ENCODE measurements at regions not wholly inside any gene's neighbourhood (a gene's known extent, or its start where the extent isn't known, plus 50 kb on each side); places are given as distances from the start of the nearest gene placed in this dataset.

DNA sequence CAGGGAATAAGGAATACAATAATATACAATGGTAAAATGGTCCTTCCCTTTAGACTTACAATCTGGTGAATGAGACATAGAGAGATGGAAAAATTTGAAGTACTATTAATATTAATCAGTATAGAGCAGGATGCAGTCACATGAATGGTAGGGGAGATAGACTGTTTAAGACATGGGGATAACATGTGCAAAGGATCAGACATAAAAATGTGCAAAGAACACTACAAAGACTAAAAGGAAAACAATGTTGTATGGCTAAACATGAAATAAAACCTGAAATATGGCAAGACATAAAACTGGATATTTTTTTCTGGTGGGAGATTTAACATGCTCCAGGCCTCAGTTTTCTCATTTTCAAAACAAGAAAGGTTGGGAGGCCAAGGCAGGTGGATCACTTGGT is 182.4 kb upstream of the DPT start:
- H3K36me3 ChIP-seq (ENCODE audit: control insufficient read depth, insufficient read depth, low read length) = no peaks in the 10 kb centered on the region
- H3K4me3 ChIP-seq (ENCODE audit: low read depth, low read length) = no peak overlapping the region
- DNase-seq (ENCODE audit: low read depth) = no peak
- TF ChIP-seq, protein P1, sequence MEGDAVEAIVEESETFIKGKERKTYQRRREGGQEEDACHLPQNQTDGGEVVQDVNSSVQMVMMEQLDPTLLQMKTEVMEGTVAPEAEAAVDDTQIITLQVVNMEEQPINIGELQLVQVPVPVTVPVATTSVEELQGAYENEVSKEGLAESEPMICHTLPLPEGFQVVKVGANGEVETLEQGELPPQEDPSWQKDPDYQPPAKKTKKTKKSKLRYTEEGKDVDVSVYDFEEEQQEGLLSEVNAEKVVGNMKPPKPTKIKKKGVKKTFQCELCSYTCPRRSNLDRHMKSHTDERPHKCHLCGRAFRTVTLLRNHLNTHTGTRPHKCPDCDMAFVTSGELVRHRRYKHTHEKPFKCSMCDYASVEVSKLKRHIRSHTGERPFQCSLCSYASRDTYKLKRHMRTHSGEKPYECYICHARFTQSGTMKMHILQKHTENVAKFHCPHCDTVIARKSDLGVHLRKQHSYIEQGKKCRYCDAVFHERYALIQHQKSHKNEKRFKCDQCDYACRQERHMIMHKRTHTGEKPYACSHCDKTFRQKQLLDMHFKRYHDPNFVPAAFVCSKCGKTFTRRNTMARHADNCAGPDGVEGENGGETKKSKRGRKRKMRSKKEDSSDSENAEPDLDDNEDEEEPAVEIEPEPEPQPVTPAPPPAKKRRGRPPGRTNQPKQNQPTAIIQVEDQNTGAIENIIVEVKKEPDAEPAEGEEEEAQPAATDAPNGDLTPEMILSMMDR (IDR thresholded peaks at IDR 0.05; ENCODE audit: insufficient read depth, low read length, poor library complexity, severe bottlenecking) = no peak
- H3K27me3 ChIP-seq (ENCODE audit: control insufficient read depth, insufficient read depth, low read length) = no peaks in the 10 kb centered on the region

DNA sequence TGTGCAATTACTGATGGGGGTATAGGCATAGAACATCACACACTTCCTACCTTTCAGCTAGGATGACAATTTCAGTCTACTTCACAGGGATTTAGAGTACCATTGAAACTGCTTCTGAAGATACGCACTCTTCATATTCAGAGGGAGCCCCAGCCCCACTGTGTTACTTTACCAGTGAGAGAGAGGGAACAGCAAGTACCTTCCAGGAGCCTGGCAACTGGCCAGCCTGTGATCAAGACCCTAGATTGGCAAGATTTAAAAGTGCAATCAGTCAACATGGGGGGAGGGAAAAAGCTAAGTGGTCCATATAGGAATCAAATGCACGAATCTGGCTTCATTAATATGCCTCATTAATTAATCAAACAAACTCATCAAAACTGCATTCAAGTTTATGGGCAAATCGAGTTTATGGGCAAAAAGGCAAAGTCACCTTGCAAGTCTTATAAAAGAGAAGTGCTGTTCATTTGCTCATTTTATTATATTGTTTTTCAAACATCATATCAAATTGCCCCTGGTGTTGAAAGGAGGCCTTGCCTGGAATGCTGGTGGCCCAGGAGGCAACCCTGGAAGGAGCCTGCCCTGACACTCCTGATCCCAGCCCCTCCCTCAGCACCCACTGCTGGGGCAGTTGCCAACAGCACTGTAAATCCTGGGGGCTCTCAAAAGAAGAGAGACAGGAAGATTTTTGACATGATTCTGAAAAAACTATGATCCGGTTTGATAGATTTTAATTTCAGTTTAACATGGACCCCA is 184.9 kb upstream of the DPT start:
- Histone ChIP-seq H3K27me3 (ENCODE audit: control insufficient read depth, insufficient read depth, low read length) (no peaks in the 10 kb centered on the region), H3K36me3 (ENCODE audit: control insufficient read depth, insufficient read depth, low read length) (no peaks in the 10 kb centered on the region), H3K4me3 (ENCODE audit: low read depth, low read length) (no peak overlapping the region)
- TF ChIP-seq, protein P1 (IDR thresholded peaks at IDR 0.05; ENCODE audit: insufficient read depth, low read length, poor library complexity, severe bottlenecking) = no peak
- DNase-seq (ENCODE audit: low read depth) = no peak

DNA sequence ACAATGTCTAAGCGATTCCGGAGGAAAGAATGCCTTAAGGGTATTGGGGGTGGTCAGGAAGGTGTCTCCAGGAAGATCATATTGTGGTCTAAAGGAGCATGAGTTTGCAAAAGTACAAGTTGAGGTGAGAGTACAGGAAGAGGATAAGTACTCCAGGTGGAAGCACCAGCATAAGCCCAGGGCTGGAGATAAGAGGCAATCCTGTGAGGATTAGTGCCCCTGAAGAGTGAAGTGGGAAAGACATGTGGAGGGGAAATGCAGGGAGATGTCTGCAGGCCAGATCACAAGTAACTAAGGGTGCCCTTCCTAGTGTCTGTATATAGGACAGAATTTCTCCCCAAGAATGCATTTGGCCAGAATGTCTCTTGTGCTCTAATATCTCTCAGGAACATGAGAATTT is 188.3 kb upstream of the DPT start:
- H3K4me3 ChIP-seq (ENCODE audit: low read depth, low read length) = no peak overlapping the region
- no peak for DNase-seq (ENCODE audit: low read depth)
- H3K36me3 ChIP-seq (ENCODE audit: control insufficient read depth, insufficient read depth, low read length) = no peaks in the 10 kb centered on the region
- TF ChIP-seq, protein P1 (IDR thresholded peaks at IDR 0.05; ENCODE audit: insufficient read depth, low read length, poor library complexity, severe bottlenecking) = no peak
- no peaks in the 10 kb centered on the region for H3K27me3 ChIP-seq (ENCODE audit: control insufficient read depth, insufficient read depth, low read length)

DNA sequence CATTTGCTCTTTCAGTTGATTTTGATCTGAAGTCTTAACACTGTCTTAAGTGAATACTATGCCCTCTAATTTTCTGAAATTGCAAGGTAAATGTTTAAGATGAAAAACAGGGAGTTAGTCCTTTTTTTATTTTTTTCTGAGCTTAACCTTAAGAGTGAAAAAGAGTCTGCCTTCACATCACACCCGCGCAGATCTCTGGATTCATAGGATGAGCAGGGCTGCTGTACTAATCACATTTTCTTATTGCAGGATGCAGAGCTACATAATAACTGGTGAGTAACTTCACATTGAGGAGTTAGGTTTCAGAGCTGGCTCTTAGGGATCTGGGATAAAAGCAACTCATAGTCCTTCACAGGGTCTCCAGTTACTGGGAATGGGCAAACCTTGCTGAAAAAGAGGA is 188.7 kb upstream of the ATP1B1 start:
- DNase-seq (ENCODE audit: low read depth) = no peak
- Histone ChIP-seq H3K4me3 (ENCODE audit: low read depth, low read length) (no peak overlapping the region), H3K36me3 (ENCODE audit: control insufficient read depth, insufficient read depth, low read length) (no peaks in the 10 kb centered on the region), H3K27me3 (ENCODE audit: control insufficient read depth, insufficient read depth, low read length) (no peaks in the 10 kb centered on the region)
- TF ChIP-seq, protein P1 (IDR thresholded peaks at IDR 0.05; ENCODE audit: insufficient read depth, low read length, poor library complexity, severe bottlenecking) = no peak

DNA sequence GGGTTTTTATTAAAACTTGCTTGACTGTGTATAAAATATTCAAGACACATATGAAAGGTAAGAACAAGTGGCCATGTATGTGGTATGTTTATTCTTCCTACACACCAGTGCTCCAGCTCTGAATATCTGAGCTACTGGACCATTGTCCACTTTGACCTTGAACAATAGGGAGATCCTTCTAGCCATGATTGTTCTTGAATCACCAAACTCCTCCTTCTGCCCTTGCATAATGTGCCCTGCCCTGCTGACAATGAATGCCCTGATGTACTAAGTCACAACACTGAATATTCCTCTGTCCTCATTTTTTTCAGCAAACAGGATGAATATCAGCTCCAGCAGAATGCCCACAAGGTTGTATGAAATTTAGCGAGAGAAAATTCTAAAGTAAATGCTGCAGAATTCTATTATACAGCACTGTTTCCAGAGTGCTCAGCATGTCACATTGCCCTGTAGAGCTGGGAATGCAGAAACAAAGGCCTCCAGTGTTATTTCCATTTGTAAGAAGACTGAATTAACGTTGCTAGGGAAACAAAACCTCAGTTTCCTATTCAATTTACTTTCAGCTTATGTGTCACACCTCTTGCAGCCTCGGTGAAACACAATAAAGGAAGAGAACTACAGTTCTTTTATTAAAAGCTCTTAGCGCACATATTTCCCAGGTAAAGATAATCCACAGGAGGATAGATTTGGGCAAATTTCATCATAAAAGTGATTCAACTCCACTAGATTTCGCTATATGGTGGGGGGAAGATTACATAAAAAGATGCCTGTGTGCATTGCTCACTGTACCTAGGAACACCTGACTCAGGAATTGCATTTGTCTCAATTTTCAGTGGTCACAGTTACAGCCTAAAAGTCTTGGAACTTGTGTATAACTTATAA is 187.4 kb upstream of the ATP1B1 start:
- DNase-seq (ENCODE audit: low read depth) = no peak
- TF ChIP-seq, protein P1 (IDR thresholded peaks at IDR 0.05; ENCODE audit: insufficient read depth, low read length, poor library complexity, severe bottlenecking) = no peak
- H3K4me3 ChIP-seq (ENCODE audit: low read depth, low read length) = no peak overlapping the region

More for the DNA sequence above, 187.4 kb upstream of the ATP1B1 start:
- no peaks in the 10 kb centered on the region for H3K36me3 ChIP-seq (ENCODE audit: control insufficient read depth, insufficient read depth, low read length)
- no peaks in the 10 kb centered on the region for H3K27me3 ChIP-seq (ENCODE audit: control insufficient read depth, insufficient read depth, low read length)
